GM10248 (cell line): ENCODE measurements at regions not wholly inside any gene's neighbourhood (a gene's known extent, or its start where the extent isn't known, plus 50 kb on each side); places are given as distances from the start of the nearest gene placed in this dataset.
"Not testable (repeated sequence)": the region's sequence is repeated elsewhere in the genome, so short reads cannot be mapped to it uniquely, and the experiment has no call there.

Source experiments
- CTCF ChIA-PET: fragments of 300-600 bp; sonication (Branson Sonifier 250); formaldehyde crosslinking; extraction: SDS; loops from one replicate; lab custom pipeline; 2021; ENCODE audit warnings: antibody characterized with exemption; lab: Yijun Ruan, JAX
- POLR2A ChIA-PET: fragments of 350-650 bp; sonication (Branson Sonifier 250); formaldehyde crosslinking; extraction: SDS; loops from one replicate; lab custom pipeline; 2020; ENCODE audit warnings: antibody characterized with exemption; lab: Yijun Ruan, JAX
- DNase-seq: peaks from one replicate; pipeline ENCODE4 v3.0.0; 2012; ENCODE audit errors: extremely low spot score
- CTCF ChIP-seq: IDR thresholded peaks from 2 replicates; pipeline ENCODE4 v1.5.1; 2012; ENCODE audit warnings: mild to moderate bottlenecking, low read depth; ENCODE audit errors: extremely low read depth, missing control alignments, control extremely low read depth

- ChIA-PET POLR2A (no interaction called here), CTCF (interaction anchor here (1.2 to 1.4 kb wide), 2 partner anchors 23 to 74 kb away, joined by 3 to 4 read pairs; no protein-coding TSS in a partner anchor)
Measured at GRCh38 chr5:111615054-111615453, 102.7 kb upstream of the STARD4 start.

DNA sequence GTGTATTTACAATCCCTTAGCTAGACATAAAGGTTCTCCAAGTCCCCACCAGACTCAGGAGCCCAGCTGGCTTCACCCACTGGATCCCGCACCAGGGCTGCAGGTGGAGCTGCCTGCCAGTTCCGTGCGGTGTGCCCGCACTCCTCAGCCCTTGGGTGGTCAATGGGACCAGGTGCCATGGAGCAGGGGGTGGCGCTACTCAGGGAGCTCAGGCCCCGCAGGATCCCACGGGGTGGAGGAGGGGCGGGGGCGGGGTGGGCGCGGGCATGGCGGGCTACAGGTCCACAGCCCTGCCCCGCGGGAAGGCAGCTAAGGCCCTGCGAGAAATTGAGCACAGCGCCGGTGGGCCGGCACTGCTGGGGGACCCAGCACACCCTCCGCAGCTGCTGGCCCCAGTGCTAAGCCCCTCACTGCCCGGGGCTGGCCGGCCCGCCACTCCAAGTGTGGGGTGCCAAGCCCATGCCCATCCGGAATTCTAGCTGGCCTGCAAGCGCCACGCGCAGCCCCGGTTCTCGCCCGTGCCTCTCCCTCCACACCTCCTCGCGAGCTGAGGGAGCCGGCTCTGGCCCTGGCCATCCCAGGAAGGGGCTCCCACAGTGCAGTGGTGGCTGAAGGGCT is 99.8 kb upstream of the STARD4 start:
- POLR2A ChIA-PET, DNase-seq: not testable (repeated sequence)
- CTCF ChIA-PET = interaction anchor here (1.6 kb wide), 1 partner anchor 61 kb away, joined by 5 read pairs; no protein-coding TSS in a partner anchor

More at GRCh38 chr5:111615054-111615453, 102.7 kb upstream of the STARD4 start:
- no peak for TF ChIP-seq CTCF
- DNase-seq = no peak

DNA sequence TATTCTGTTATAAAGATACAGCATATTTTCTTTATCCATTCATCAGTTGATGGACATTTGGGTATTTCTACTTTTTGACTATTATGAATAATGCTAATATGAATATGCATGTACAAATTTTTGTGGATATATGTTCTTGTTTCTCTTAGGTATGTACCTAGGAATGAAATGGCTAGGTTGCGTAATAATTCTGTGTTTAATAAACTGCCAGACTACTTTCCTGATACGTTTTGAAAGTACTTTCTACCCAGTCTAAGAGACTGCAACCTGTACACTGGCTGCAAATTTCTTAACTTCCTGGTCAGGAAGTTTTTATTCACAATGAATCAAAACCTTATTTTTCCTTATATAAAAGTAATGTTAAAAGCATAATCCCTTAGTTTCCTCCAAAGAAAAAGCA is 93.9 kb upstream of the STARD4 start:
- no peak for TF ChIP-seq CTCF
- ChIA-PET CTCF (interaction anchor here (1.3 to 1.4 kb wide), 2 partner anchors 11 to 27 kb away, joined by 3 read pairs; no protein-coding TSS in a partner anchor), POLR2A (no interaction called here)
- no peak for DNase-seq

GRCh38 chr5:111603446-111603827 is 91.1 kb upstream of the STARD4 start:
- ChIA-PET POLR2A (no interaction called here), CTCF (interaction anchor here (2.6 kb wide), 1 partner anchor 53 kb away, joined by 6 read pairs; no protein-coding TSS in a partner anchor)
- TF ChIP-seq CTCF = no peak
- no peak for DNase-seq

DNA sequence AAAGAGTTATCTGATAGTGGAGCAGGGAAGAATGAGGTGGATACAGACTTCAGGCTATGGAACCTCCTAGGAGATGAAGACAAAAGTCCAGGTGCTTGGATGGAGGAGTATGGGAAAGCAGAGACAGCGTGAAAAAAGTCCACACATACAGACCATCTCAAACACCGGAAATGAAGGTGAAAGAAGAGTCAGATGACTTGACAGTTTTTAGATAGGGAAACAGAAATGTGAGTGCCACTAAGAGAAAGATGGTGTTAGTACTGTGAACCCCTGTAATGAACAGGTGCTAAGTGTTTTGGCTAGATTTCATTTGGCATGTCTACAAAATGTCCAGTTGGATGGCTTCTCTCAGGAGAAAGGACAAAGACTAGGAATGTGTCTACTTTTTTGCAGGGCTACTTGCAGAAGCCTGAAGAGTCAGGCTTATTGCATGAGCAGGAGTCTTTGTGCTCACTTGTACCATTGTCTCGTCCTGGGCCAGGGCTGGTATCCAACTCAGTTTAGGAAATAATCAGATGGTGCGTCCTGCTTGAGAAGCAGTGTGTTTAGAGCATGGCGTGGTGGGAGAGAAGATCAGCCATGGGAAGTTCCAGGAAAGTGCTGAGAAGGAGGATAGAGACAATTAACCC is 90.6 kb upstream of the STARD4 start:
- no peak for DNase-seq
- POLR2A ChIA-PET = no interaction called here
- no peak for TF ChIP-seq CTCF
- CTCF ChIA-PET = interaction anchor here (2.6 kb wide), 1 partner anchor 52 kb away, joined by 6 read pairs; no protein-coding TSS in a partner anchor

DNA sequence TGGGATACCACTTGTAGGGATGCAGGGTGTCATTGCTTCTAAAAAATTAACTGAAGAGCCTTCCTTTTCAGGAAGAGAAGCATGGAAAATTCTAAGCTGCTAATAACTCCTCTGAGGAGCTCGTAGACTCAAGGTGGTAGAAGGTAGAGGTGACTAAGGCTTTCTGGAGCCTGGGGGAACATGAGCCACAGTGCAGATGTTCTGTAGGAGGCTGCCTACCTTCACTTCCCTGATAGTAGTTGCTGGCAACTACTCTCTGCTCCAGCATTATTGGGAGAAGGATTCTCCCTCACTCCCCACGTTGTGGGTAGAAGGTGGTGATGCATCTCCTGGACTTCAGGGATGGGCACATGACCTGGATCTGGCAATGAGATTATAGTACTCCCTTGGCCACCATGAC is 86.7 kb upstream of the STARD4 start:
- TF ChIP-seq CTCF = no peak
- DNase-seq = no peak
- ChIA-PET POLR2A (no interaction called here), CTCF (interaction anchor here (1.0 to 1.6 kb wide), 2 partner anchors 11 to 14 kb away, joined by 3 to 4 read pairs; no protein-coding TSS in a partner anchor)

DNA sequence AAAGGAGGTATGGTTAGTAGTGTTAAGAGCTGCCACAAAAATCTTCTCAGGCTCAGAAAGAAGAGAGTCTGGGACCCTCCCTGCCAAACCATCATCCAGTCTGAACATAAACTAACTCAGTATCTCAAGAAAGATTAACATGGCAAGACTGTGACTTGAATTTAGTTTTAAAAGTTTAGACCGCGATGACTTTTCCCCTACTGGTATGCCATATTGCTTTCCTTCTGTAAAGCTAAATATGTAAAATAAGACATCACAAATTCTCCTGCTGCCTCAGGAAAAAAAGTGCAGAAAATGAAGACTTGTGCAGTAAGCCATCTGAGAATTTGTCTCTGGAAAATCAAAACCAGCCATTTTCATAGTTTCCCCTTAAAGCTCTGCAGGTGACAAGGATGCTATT is 85.2 kb upstream of the STARD4 start:
- TF ChIP-seq CTCF = no peak
- POLR2A ChIA-PET = no interaction called here
- CTCF ChIA-PET = interaction anchor here (1.5 to 1.7 kb wide), 3 partner anchors 10 to 20 kb away, joined by 3 to 7 read pairs (median 3); no protein-coding TSS in a partner anchor
- DNase-seq = no peak
